Neural cell (in vitro differentiated cells): ENCODE measurements at regions not wholly inside any gene's neighbourhood (a gene's known extent, or its start where the extent isn't known, plus 50 kb on each side); places are given as distances from the start of the nearest gene placed in this dataset.

ENCODE experiments used
- H2AFZ ChIP-seq: fragments of 200-600, 300-800 bp; sonication (generic), shearing (Covaris generic); 2 replicates; pipeline ENCODE4 v1.6.0; 2014; ENCODE audit warnings: low read depth, mild to moderate bottlenecking, antibody characterized with exemption, low read length, moderate library complexity
- H3F3A ChIP-seq: fragments of 200-600 bp; shearing (Covaris generic); 2 replicates; pipeline ENCODE4 v1.6.1; 2016; ENCODE audit warnings: mild to moderate bottlenecking, moderate library complexity, mixed read lengths, antibody characterized with exemption, low read length; ENCODE audit not compliant: insufficient read depth, poor library complexity, severe bottlenecking
- H3K27ac ChIP-seq: fragments of 200-600, 300-800 bp; sonication (generic), shearing (Covaris generic); 2 replicates; pipeline ENCODE4 v1.5.1; 2014; ENCODE audit warnings: mild to moderate bottlenecking, low read length, moderate library complexity
- H3K27me3 ChIP-seq: fragments of 300-800, 200-600 bp; sonication (generic), shearing (Covaris generic); 2 replicates; pipeline ENCODE4 v1.6.0; 2014; ENCODE audit warnings: mild to moderate bottlenecking, low read depth, low read length, moderate library complexity; ENCODE audit not compliant: insufficient read depth
- H3K36me3 ChIP-seq: fragments of 300-800, 200-600 bp; sonication (generic), shearing (Covaris generic); 2 replicates; pipeline ENCODE4 v1.5.1; 2014; ENCODE audit warnings: mild to moderate bottlenecking, antibody characterized with exemption, low read length, moderate library complexity; ENCODE audit not compliant: insufficient read depth
- H3K4me2 ChIP-seq: fragments of 300-800, 200-600 bp; sonication (generic), shearing (Covaris generic); 2 replicates; pipeline ENCODE4 v1.6.0; 2014; ENCODE audit warnings: mild to moderate bottlenecking, low read length
- H3K4me3 ChIP-seq: fragments of 300-800, 200-600 bp; sonication (generic), shearing (Covaris generic); 2 replicates; pipeline ENCODE4 v1.5.1; 2014; ENCODE audit warnings: mild to moderate bottlenecking, low read length, moderate library complexity
- H3K79me2 ChIP-seq: fragments of 200-600 bp; shearing (Covaris generic); replicated peaks from 2 replicates; pipeline ENCODE4 v1.6.0; 2014; ENCODE audit warnings: mild to moderate bottlenecking, low read length, moderate library complexity; ENCODE audit not compliant: insufficient read depth
- H3K9ac ChIP-seq: fragments of 300-800, 200-600 bp; sonication (generic), shearing (Covaris generic); 2 replicates; pipeline ENCODE4 v1.6.1; 2016; ENCODE audit warnings: mild to moderate bottlenecking, low read length, mixed read lengths
- H3K9me2 ChIP-seq: fragments of 200-600 bp; shearing (Covaris generic); 2 replicates; pipeline ENCODE4 v1.6.1; 2016; ENCODE audit warnings: mild to moderate bottlenecking, low read length, mixed read lengths; ENCODE audit not compliant: insufficient read depth
- H3K9me3 ChIP-seq: fragments of 200-600, 300-800 bp; sonication (generic), shearing (Covaris generic); 2 replicates; pipeline ENCODE4 v1.6.1; 2016; ENCODE audit warnings: mild to moderate bottlenecking, mixed run types, low read length, moderate library complexity, mixed read lengths
- H4K20me1 ChIP-seq: fragments of 200-600 bp; shearing (Covaris generic); 2 replicates; pipeline ENCODE4 v1.6.1; 2016; ENCODE audit warnings: mild to moderate bottlenecking, mixed run types; ENCODE audit not compliant: insufficient read depth
- CTCF ChIP-seq: fragments of 450-650 bp; IDR thresholded peaks from 2 replicates; pipeline ENCODE4 v1.5.1; 2014; ENCODE audit warnings: antibody characterized with exemption, mild to moderate bottlenecking, moderate library complexity; ENCODE audit not compliant: poor library complexity, severe bottlenecking
- EP300 ChIP-seq: fragments of 450-650 bp; conservative IDR thresholded peaks from 2 replicates; pipeline ENCODE4 v1.6.1; 2014; ENCODE audit warnings: antibody characterized with exemption, mild to moderate bottlenecking, moderate library complexity; ENCODE audit not compliant: poor library complexity, severe bottlenecking
- EZH2 ChIP-seq: fragments of 200-600, 300-800 bp; shearing (Covaris generic), sonication (generic); IDR thresholded peaks from 2 replicates; pipeline ENCODE4 v1.6.1; 2014; ENCODE audit warnings: antibody characterized with exemption, low read length, borderline replicate concordance, mild to moderate bottlenecking; ENCODE audit not compliant: insufficient read depth, poor library complexity, severe bottlenecking
- MXI1 ChIP-seq: fragments of 450-650 bp; conservative IDR thresholded peaks from 2 replicates; pipeline ENCODE4 v1.6.1; 2014; ENCODE audit warnings: antibody characterized with exemption, mild to moderate bottlenecking; ENCODE audit not compliant: poor library complexity, severe bottlenecking
- POLR2AphosphoS5 ChIP-seq: IDR thresholded peaks from 2 replicates; pipeline ENCODE4 v1.6.1; 2012
- RAD21 ChIP-seq: fragments of 450-650 bp; conservative IDR thresholded peaks from 2 replicates; pipeline ENCODE4 v1.6.1; 2014; ENCODE audit warnings: antibody characterized with exemption, mild to moderate bottlenecking, moderate library complexity
- REST ChIP-seq: IDR thresholded peaks from 2 replicates; pipeline ENCODE4 v1.6.1; 2012; ENCODE audit warnings: borderline replicate concordance
- SMC3 ChIP-seq: fragments of 450-650 bp; conservative IDR thresholded peaks from 2 replicates; pipeline ENCODE4 v1.6.1; 2014; ENCODE audit warnings: antibody characterized with exemption, mild to moderate bottlenecking, moderate library complexity; ENCODE audit not compliant: poor library complexity
- TAF1 ChIP-seq: IDR thresholded peaks from 2 replicates; pipeline ENCODE4 v1.6.1; 2012; ENCODE audit warnings: low read depth

- Histone ChIP-seq H3K36me3 (no peaks in the 10 kb centered on the region), H2AFZ (no peak overlapping the region), H3K79me2 (no peaks in the 10 kb centered on the region), H4K20me1 (no peaks in the 10 kb centered on the region), H3K27me3 (no peaks in the 10 kb centered on the region), H3K4me2 (no peak overlapping the region), H3F3A (no peaks in the 10 kb centered on the region), H3K4me3 (no peak overlapping the region), H3K9ac (no peak overlapping the region), H3K9me2 (no peaks in the 10 kb centered on the region), H3K9me3 (no peaks in the 10 kb centered on the region), H3K27ac (no peak overlapping the region)
- no peak for TF ChIP-seq POLR2AphosphoS5
- no peak for TF ChIP-seq MXI1
- no peak for TF ChIP-seq EZH2
- TF ChIP-seq CTCF = no peak
- no peak for TF ChIP-seq RAD21
- TF ChIP-seq EP300 = no peak
- TF ChIP-seq SMC3 = no peak
- TF ChIP-seq REST = no peak
- TF ChIP-seq TAF1 = no peak
Observed at GRCh38 chr18:60893355-60894097, 439.7 kb upstream of the CDH20 start.

- Histone ChIP-seq H4K20me1 (no peaks in the 10 kb centered on the region), H3K27me3 (no peaks in the 10 kb centered on the region), H3K36me3 (no peaks in the 10 kb centered on the region), H3K27ac (no peak overlapping the region), H3K9me2 (no peaks in the 10 kb centered on the region), H3K79me2 (no peaks in the 10 kb centered on the region), H3K4me2 (no peak overlapping the region), H3K9ac (no peak overlapping the region), H3K4me3 (no peak overlapping the region), H3F3A (no peaks in the 10 kb centered on the region), H2AFZ (no peak overlapping the region), H3K9me3 (no peaks in the 10 kb centered on the region)
- TF ChIP-seq EZH2 (no peak), MXI1 (no peak), TAF1 (no peak), CTCF (no peak), REST (no peak), SMC3 (no peak), EP300 (no peak), RAD21 (no peak), POLR2AphosphoS5 (no peak)
Observed at GRCh38 chr18:60894254-60894945, 438.8 kb upstream of the CDH20 start.
